ENCODE measurements at regions not wholly inside any gene's neighbourhood (a gene's known extent, or its start where the extent isn't known, plus 50 kb on each side); places are given as distances from the start of the nearest gene placed in this dataset.

DNA sequence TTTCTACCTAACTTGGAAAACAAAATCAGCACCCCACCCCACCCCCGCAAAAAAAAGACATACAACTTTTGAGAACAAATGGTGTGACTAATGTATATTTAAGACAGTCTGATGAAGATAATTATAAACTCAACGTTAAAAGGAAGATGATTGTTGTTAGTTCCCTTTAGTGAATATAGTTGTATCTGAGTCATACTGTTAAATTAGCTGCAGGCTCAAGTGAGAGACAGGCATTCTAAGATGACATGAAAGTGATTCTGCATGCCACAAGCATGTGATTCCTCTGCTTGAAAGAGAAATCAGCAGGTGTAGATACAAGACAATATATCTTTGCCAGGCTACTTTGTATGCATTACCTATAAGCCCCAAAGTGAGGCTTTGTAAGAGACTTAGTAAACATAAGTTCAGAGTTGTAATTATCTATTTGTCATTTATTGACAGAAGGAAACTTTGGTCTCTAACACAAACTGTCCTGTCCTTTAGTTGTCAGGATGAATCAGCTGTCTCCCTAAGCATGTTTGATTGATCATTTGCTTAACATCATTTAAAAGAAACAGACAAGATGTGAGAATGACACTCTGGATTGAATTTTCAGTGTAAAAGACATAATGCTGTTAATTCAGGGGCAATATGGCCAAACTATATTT is 319.4 kb upstream of the HTR2A start (continued):
- TF ChIP-seq REST (IDR thresholded peaks at IDR 0.05) (no peak), RXRA (IDR thresholded peaks at IDR 0.05) (no peak), CTCF (IDR thresholded peaks at IDR 0.05; ENCODE audit: low read depth, low read length, missing input control) (no peak)

DNA sequence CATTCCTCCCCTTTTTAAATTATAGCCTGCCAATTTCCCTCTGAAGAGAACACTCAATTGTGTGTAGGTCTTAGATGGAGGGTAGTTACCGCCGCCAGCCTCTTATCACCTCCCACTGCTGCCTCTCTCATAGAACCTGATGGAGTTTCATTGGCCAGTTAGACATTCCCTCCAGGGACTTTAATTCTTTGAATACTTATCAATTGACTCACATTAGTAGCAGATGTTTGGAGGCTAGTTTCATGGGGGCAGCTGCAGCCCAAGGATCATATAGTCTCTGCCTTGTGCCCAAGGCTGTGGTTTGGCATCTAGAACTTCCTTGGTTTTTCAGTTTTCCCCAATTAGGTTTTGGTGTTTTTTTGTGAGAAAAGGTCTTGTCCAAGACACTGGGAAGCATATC is 318.9 kb upstream of the HTR2A start:
- no peaks in the 10 kb centered on the region for H3K27me3 ChIP-seq (ENCODE audit: control insufficient read depth in 4 of 4, insufficient read depth in 4 of 4, low read length in 3 of 4)
- no peak overlapping the region for H3K9ac ChIP-seq (ENCODE audit: low read depth in 1 of 2, low read length in 2 of 2)
- 70% methylated on average over 2 of the region's 2 CpGs for WGBS
- no peaks in the 10 kb centered on the region for H3K9me3 ChIP-seq (ENCODE audit: control insufficient read depth in 4 of 4, low read length in 3 of 4)
- no peaks in the 10 kb centered on the region for H3K36me3 ChIP-seq (ENCODE audit: control insufficient read depth in 4 of 4, insufficient read depth in 3 of 4, low read depth in 1 of 4, low read length in 3 of 4)
- no peak for DNase-seq (ENCODE audit: low spot score)
- H3K4me3 ChIP-seq (ENCODE audit: low read depth in 1 of 3, low read length in 3 of 3), result no peak overlapping the region
- no peak overlapping the region for H3K27ac ChIP-seq (ENCODE audit: low read depth in 1 of 2, low read length in 2 of 2)
- TF ChIP-seq RXRA (IDR thresholded peaks at IDR 0.05) (no peak), FOXA2 (IDR thresholded peaks at IDR 0.05) (no peak), FOXA1 (IDR thresholded peaks at IDR 0.05) (no peak), HNF4G (IDR thresholded peaks at IDR 0.05) (no peak), ZBTB33 (IDR thresholded peaks at IDR 0.05) (no peak), ATF3 (IDR thresholded peaks at IDR 0.05) (no peak), CTCF (IDR thresholded peaks at IDR 0.05; ENCODE audit: low read depth, low read length, missing input control) (no peak), SP1 (IDR thresholded peaks at IDR 0.05) (no peak), YY1 (IDR thresholded peaks at IDR 0.05) (no peak), HNF4A (conservative IDR thresholded peaks at IDR 0.05) (no peak), GABPA (IDR thresholded peaks at IDR 0.05 in 1 of 2, conservative IDR thresholded peaks at IDR 0.05 in 1 of 2) (no peak), REST (IDR thresholded peaks at IDR 0.05) (no peak)
- no peaks in the 10 kb centered on the region for H3K4me1 ChIP-seq (ENCODE audit: control insufficient read depth in 4 of 4, insufficient read depth in 4 of 4, low read length in 3 of 4)
